Spleen (tissue), 11 donors: ENCODE measurements at regions not wholly inside any gene's neighbourhood (a gene's known extent, or its start where the extent isn't known, plus 50 kb on each side); places are given as distances from the start of the nearest gene placed in this dataset.

ENCODE experiments used
- DNase-seq: peaks from one replicate; pipeline ENCODE4 v3.0.0-alpha.2; 2020
- H3K27ac ChIP-seq, 8 donors: fragments of 200-600 bp; sonication (generic) in 7 of 8; 1 replicate in 4 of 8; 2 replicates in 4 of 8; pipeline versions ENCODE4 v1.5.0 to v1.8.0; 2016 to 2021; ENCODE audit warnings: inconsistent platforms in 4 of 8, mild to moderate bottlenecking in 4 of 8, moderate library complexity in 1 of 8
- H3K27me3 ChIP-seq, 7 donors: fragments of 200-600 bp; sonication (generic) in 6 of 7; replicated peaks in 1 of 7; 1 replicate in 4 of 7; 2 replicates in 3 of 7; pipeline versions ENCODE4 v1.5.0 to v1.8.0; 2016 to 2021; ENCODE audit warnings: inconsistent platforms in 3 of 7, mild to moderate bottlenecking in 1 of 7
- H3K36me3 ChIP-seq, 6 donors: fragments of 200-600 bp; sonication (generic) in 5 of 6; 1 replicate in 4 of 6; 2 replicates in 2 of 6; pipeline versions ENCODE4 v1.5.0 to v1.8.0; 2016 to 2021; ENCODE audit warnings: inconsistent platforms in 2 of 6
- H3K4me1 ChIP-seq, 6 donors: fragments of 200-600 bp; sonication (generic) in 5 of 6; 1 replicate in 3 of 6; 2 replicates in 3 of 6; pipeline versions ENCODE4 v1.5.0 to v1.8.0; 2016 to 2021; ENCODE audit warnings: inconsistent platforms in 3 of 6
- H3K4me3 ChIP-seq, 8 donors: fragments of 200-600 bp; sonication (generic) in 7 of 8; 1 replicate in 4 of 8; 2 replicates in 4 of 8; pipeline versions ENCODE4 v1.5.0 to v1.8.0; 2016 to 2021; ENCODE audit warnings: inconsistent platforms in 4 of 8, mild to moderate bottlenecking in 4 of 8, moderate library complexity in 2 of 8
- H3K9me3 ChIP-seq, 8 donors: fragments of 200-600 bp; sonication (generic) in 7 of 8; 1 replicate in 4 of 8; 2 replicates in 4 of 8; pipeline versions ENCODE4 v1.5.0 to v1.8.0; 2016 to 2021; ENCODE audit warnings: inconsistent platforms in 4 of 8
- CTCF ChIP-seq, 11 experiments: fragments of 200-600 bp in 7 of 11; fragments of 450-650 bp in 4 of 11; sonication (generic) in 4 of 11; IDR thresholded peaks in 8 of 11; conservative IDR thresholded peaks in 3 of 11; 1 replicate in 7 of 11; 2 replicates in 4 of 11; pipeline versions ENCODE4 v1.4.0 to v1.8.0; 2016 to 2021; ENCODE audit warnings: antibody characterized with exemption in 11 of 11, inconsistent platforms in 4 of 11, mild to moderate bottlenecking in 1 of 11
- POLR2A ChIP-seq, 3 donors: fragments of 450-650 bp; IDR thresholded peaks; one replicate each; pipeline ENCODE4 v1.5.1; 2017; ENCODE audit warnings: antibody characterized with exemption in 3 of 3, mild to moderate bottlenecking in 1 of 3
- POLR2AphosphoS5 ChIP-seq, 3 donors: sonication (generic); formaldehyde crosslinking; IDR thresholded peaks; one replicate each; pipeline ENCODE4 v1.5.1; 2017; ENCODE audit warnings: antibody characterized with exemption in 3 of 3
- WGBS, 5 donors: extraction: QIAGEN DNeasy Blood & Tissue Kit in 3 of 5; methylation state at CpG; one replicate each; pipeline versions ENCODE4 v1.1.5 to v1.1.7; 2013 to 2018; 5-methylcytosine and 5-hydroxymethylcytosine counted together
- intact Hi-C: fragments of 100-400 bp; cut with DNase I; formaldehyde crosslinking; loops from one replicate; pipeline ENCODE4 v1.15.0; 2023; ENCODE audit warnings: low total_unique reads
- donor health status: healthy with polysubstance abuse.
- donor health status: DM: no; HTN: no; CAD: no; lungs with moderate emphysema.
- donor health status: DM: no; HTN: no; CAD: no.
- donor health status: Bipolar disorder and iron deficiency.
- donor health status: healthy.
- donor health status: DM: no; HTN: no; CAD: no.
- donor health status: DM: yes; HTN: yes; CAD: no.

- no peak overlapping the region for H3K27ac ChIP-seq
- no peaks in the 10 kb centered on the region for H3K4me1 ChIP-seq
- no peak overlapping the region for H3K4me3 ChIP-seq
- peaks cover 0 to 4% (median 0%) of the 10 kb centered on the region in 7 donors for H3K27me3 ChIP-seq
- TF ChIP-seq POLR2A (IDR thresholded peaks at IDR 0.05), result no peak
- TF ChIP-seq CTCF (IDR thresholded peaks at IDR 0.05 in 8 of 11, conservative IDR thresholded peaks at IDR 0.05 in 3 of 11), result no peak
- no peak for TF ChIP-seq POLR2AphosphoS5 (IDR thresholded peaks at IDR 0.05)
- H3K36me3 ChIP-seq, result no peaks in the 10 kb centered on the region
- H3K9me3 ChIP-seq, result no peaks in the 10 kb centered on the region
- DNase-seq, result no peak
- intact Hi-C loops, result no loop called here
These were observed 395.1 kb downstream of the ARHGEF28 start for GRCh38 chr5:74021126-74021525.

GRCh38 chr5:74020503-74020902, 394.5 kb downstream of the ARHGEF28 start:
- DNase-seq, result no peak
- TF ChIP-seq POLR2A (IDR thresholded peaks at IDR 0.05) (no peak), POLR2AphosphoS5 (IDR thresholded peaks at IDR 0.05) (no peak), CTCF (IDR thresholded peaks at IDR 0.05 in 8 of 11, conservative IDR thresholded peaks at IDR 0.05 in 3 of 11) (no peak)
- H3K4me3 ChIP-seq, result no peak overlapping the region
- peaks cover 0 to 4% (median 0%) of the 10 kb centered on the region in 7 donors for H3K27me3 ChIP-seq
- H3K4me1 ChIP-seq, result no peaks in the 10 kb centered on the region
- no peak overlapping the region for H3K27ac ChIP-seq
- H3K9me3 ChIP-seq, result no peaks in the 10 kb centered on the region
- intact Hi-C loops, result no loop called here
- WGBS, 5 donors, result 69 to 87% (median 77%) methylated on average over 5 of the region's 5 CpGs
- H3K36me3 ChIP-seq, result no peaks in the 10 kb centered on the region

- Histone ChIP-seq H3K4me3 (no peak overlapping the region), H3K9me3 (no peaks in the 10 kb centered on the region), H3K27ac (no peak overlapping the region), H3K27me3 (peaks cover 0 to 4% (median 0%) of the 10 kb centered on the region in 7 donors), H3K4me1 (no peaks in the 10 kb centered on the region), H3K36me3 (no peaks in the 10 kb centered on the region)
- DNase-seq, result no peak
- intact Hi-C loops, result no loop called here
- WGBS, 5 donors, result 86 to 91% (median 88%) methylated on average over 5 of the region's 5 CpGs
- TF ChIP-seq POLR2A (IDR thresholded peaks at IDR 0.05) (no peak), CTCF (IDR thresholded peaks at IDR 0.05 in 8 of 11, conservative IDR thresholded peaks at IDR 0.05 in 3 of 11) (no peak), POLR2AphosphoS5 (IDR thresholded peaks at IDR 0.05) (no peak)
These were observed 393.9 kb downstream of the ARHGEF28 start for GRCh38 chr5:74019923-74020322.

GRCh38 chr5:74017786-74018211, 391.8 kb downstream of the ARHGEF28 start:
- WGBS, 5 donors, result 68 to 84% (median 83%) methylated on average over 3 of the region's 3 CpGs
- H3K27me3 ChIP-seq, result no peaks in the 10 kb centered on the region
- H3K27ac ChIP-seq, result no peak overlapping the region
- TF ChIP-seq POLR2AphosphoS5 (IDR thresholded peaks at IDR 0.05), result no peak
- TF ChIP-seq CTCF (IDR thresholded peaks at IDR 0.05 in 8 of 11, conservative IDR thresholded peaks at IDR 0.05 in 3 of 11), result no peak
- no peak for TF ChIP-seq POLR2A (IDR thresholded peaks at IDR 0.05)
- DNase-seq, result no peak
- H3K4me1 ChIP-seq, result no peaks in the 10 kb centered on the region
- intact Hi-C loops, result no loop called here
- H3K9me3 ChIP-seq, result no peaks in the 10 kb centered on the region
- H3K36me3 ChIP-seq, result no peaks in the 10 kb centered on the region
- H3K4me3 ChIP-seq, result no peak overlapping the region
